GM06990 (cell line): ENCODE measurements at regions not wholly inside any gene's neighbourhood (a gene's known extent, or its start where the extent isn't known, plus 50 kb on each side); places are given as distances from the start of the nearest gene placed in this dataset.

Experiments
- DNase-seq: peaks from one replicate; pipeline ENCODE4 v3.0.0-alpha.2; 2011; ENCODE audit not compliant: insufficient read length; ENCODE audit errors: extremely low read depth
- H3K27me3 ChIP-seq: replicated peaks from 2 replicates; pipeline ENCODE4 v1.6.0; 2011; ENCODE audit warnings: low read length; ENCODE audit not compliant: control insufficient read depth, insufficient read depth
- H3K36me3 ChIP-seq: 2 replicates; pipeline ENCODE4 v1.5.1; 2011; ENCODE audit warnings: low read length; ENCODE audit not compliant: control insufficient read depth, insufficient read depth
- H3K4me3 ChIP-seq: replicated peaks from 2 replicates; pipeline ENCODE4 v1.5.1; 2011; ENCODE audit warnings: low read depth, mild to moderate bottlenecking, control low read depth, low read length
- TF ChIP-seq, protein P1 (sequence below): IDR thresholded peaks from 2 replicates; pipeline ENCODE4 v1.5.1; 2011; ENCODE audit warnings: low read length, control low read depth, mild to moderate bottlenecking, inconsistent platforms; ENCODE audit not compliant: insufficient read depth, poor library complexity, severe bottlenecking

- Histone ChIP-seq H3K36me3 (no peaks in the 10 kb centered on the region), H3K27me3 (no peaks in the 10 kb centered on the region), H3K4me3 (no peak overlapping the region)
- TF ChIP-seq, protein P1, sequence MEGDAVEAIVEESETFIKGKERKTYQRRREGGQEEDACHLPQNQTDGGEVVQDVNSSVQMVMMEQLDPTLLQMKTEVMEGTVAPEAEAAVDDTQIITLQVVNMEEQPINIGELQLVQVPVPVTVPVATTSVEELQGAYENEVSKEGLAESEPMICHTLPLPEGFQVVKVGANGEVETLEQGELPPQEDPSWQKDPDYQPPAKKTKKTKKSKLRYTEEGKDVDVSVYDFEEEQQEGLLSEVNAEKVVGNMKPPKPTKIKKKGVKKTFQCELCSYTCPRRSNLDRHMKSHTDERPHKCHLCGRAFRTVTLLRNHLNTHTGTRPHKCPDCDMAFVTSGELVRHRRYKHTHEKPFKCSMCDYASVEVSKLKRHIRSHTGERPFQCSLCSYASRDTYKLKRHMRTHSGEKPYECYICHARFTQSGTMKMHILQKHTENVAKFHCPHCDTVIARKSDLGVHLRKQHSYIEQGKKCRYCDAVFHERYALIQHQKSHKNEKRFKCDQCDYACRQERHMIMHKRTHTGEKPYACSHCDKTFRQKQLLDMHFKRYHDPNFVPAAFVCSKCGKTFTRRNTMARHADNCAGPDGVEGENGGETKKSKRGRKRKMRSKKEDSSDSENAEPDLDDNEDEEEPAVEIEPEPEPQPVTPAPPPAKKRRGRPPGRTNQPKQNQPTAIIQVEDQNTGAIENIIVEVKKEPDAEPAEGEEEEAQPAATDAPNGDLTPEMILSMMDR = no peak
- no peak for DNase-seq
Measured at GRCh38 chr5:145124806-145125205, 710.3 kb downstream of the PRELID2 start.

- no peak for DNase-seq
- TF ChIP-seq, protein P1 = no peak
- no peak overlapping the region for H3K4me3 ChIP-seq
Measured at GRCh38 chr5:145118611-145119010, 716.5 kb downstream of the PRELID2 start.

GRCh38 chr5:145118127-145118526 is 717.0 kb downstream of the PRELID2 start:
- no peak for DNase-seq
- Histone ChIP-seq H3K27me3 (no peaks in the 10 kb centered on the region), H3K36me3 (no peaks in the 10 kb centered on the region), H3K4me3 (no peak overlapping the region)
- TF ChIP-seq, protein P1 = no peak

More at GRCh38 chr5:145118611-145119010, 716.5 kb downstream of the PRELID2 start:
- no peaks in the 10 kb centered on the region for H3K27me3 ChIP-seq
- H3K36me3 ChIP-seq = no peaks in the 10 kb centered on the region

GRCh38 chr5:145117285-145117684 is 717.9 kb downstream of the PRELID2 start:
- TF ChIP-seq, protein P1 = no peak

GRCh38 chr5:145111420-145111819 is 723.7 kb downstream of the PRELID2 start:
- TF ChIP-seq, protein P1 = no peak
- Histone ChIP-seq H3K36me3 (no peaks in the 10 kb centered on the region), H3K27me3 (no peaks in the 10 kb centered on the region), H3K4me3 (no peak overlapping the region)
- DNase-seq = no peak

More at GRCh38 chr5:145117285-145117684, 717.9 kb downstream of the PRELID2 start:
- H3K36me3 ChIP-seq = no peaks in the 10 kb centered on the region
- no peaks in the 10 kb centered on the region for H3K27me3 ChIP-seq
- no peak for DNase-seq
- H3K4me3 ChIP-seq = no peak overlapping the region

- Histone ChIP-seq H3K27me3 (no peaks in the 10 kb centered on the region), H3K4me3 (no peak overlapping the region), H3K36me3 (no peaks in the 10 kb centered on the region)
- TF ChIP-seq, protein P1 = no peak
- no peak for DNase-seq
Measured at GRCh38 chr5:145110834-145111233, 724.3 kb downstream of the PRELID2 start.
